ENCODE measurements at regions not wholly inside any gene's neighbourhood (a gene's known extent, or its start where the extent isn't known, plus 50 kb on each side); places are given as distances from the start of the nearest gene placed in this dataset.

- Histone ChIP-seq H3K9me3 (ENCODE audit: insufficient read depth, low read depth) (0 out of 2 replicates have a peak, but pooled peaks cover 6% of the 10 kb centered on the region), H3K9me2 (ENCODE audit: insufficient read depth) (no peaks in the 10 kb centered on the region), H3K4me3 (no peak overlapping the region), H3F3A (ENCODE audit: insufficient read depth, low read depth) (peaks cover 37% of the 10 kb centered on the region), H3K79me2 (ENCODE audit: low read depth) (no peaks in the 10 kb centered on the region), H4K20me1 (ENCODE audit: insufficient read depth) (no peaks in the 10 kb centered on the region), H3K4me2 (no peak overlapping the region), H3K36me3 (ENCODE audit: low read depth) (no peaks in the 10 kb centered on the region), H3K27me3 (ENCODE audit: insufficient read depth, low read depth) (no peaks in the 10 kb centered on the region), H3K27ac (no peak overlapping the region), H3K4me1 (replicated peaks; ENCODE audit: insufficient read depth) (peaks cover 50% of the 10 kb centered on the region), H2AFZ (no peak overlapping the region)
- no peak for TF ChIP-seq CTCF (conservative IDR thresholded peaks at IDR 0.05)
- no peak for TF ChIP-seq EZH2 (IDR thresholded peaks at IDR 0.05; ENCODE audit: low read depth)
- no TSS peak for BruUV-seq (replicated peaks)
- no peak for DNase-seq
- intact Hi-C loops (cut with micrococcal nuclease; ENCODE audit: unreplicated experiment) = loop anchor here (5.0 kb wide), 1 partner anchor 128 kb away; no protein-coding TSS in a partner anchor
- ChIA-PET POLR2A (ENCODE audit: unreplicated experiment) (no interaction called here), CTCF (no interaction called here)
These were observed 188.5 kb downstream of the FAM43A start for GRCh38 chr3:194874206-194874605.

GRCh38 chr3:194874783-194875182 lies 189.1 kb downstream of the FAM43A start:
- POLR2A ChIA-PET (ENCODE audit: unreplicated experiment) = no interaction called here

GRCh38 chr3:194875581-194876402 lies 190.1 kb downstream of the FAM43A start:
- peaks cover 26% of the 10 kb centered on the region for H3F3A ChIP-seq (ENCODE audit: insufficient read depth, low read depth)
- no peaks in the 10 kb centered on the region for H3K36me3 ChIP-seq (ENCODE audit: low read depth)
- 0 out of 2 replicates have a peak, but pooled peaks cover 6% of the 10 kb centered on the region for H3K9me3 ChIP-seq (ENCODE audit: insufficient read depth, low read depth)
- H3K4me2 ChIP-seq = no peak overlapping the region
- intact Hi-C loops (cut with micrococcal nuclease; ENCODE audit: unreplicated experiment) = no loop called here
- no peak overlapping the region for H3K27ac ChIP-seq
- BruUV-seq (replicated peaks) = no TSS peak
- ChIA-PET CTCF (interaction anchor here (0.7 kb wide), 1 partner anchor 72 kb away, joined by 13 read pairs; no protein-coding TSS in a partner anchor), POLR2A (ENCODE audit: unreplicated experiment) (interaction anchor here (0.7 kb wide), 1 partner anchor 188 kb away, joined by 3 read pairs; no protein-coding TSS in a partner anchor)
- TF ChIP-seq CTCF (conservative IDR thresholded peaks at IDR 0.05) = no peak
- no peak for TF ChIP-seq EZH2 (IDR thresholded peaks at IDR 0.05; ENCODE audit: low read depth)
- H2AFZ ChIP-seq = no peak overlapping the region
- no peaks in the 10 kb centered on the region for H3K79me2 ChIP-seq (ENCODE audit: low read depth)
- H3K27me3 ChIP-seq (ENCODE audit: insufficient read depth, low read depth) = no peaks in the 10 kb centered on the region
- no peaks in the 10 kb centered on the region for H3K9me2 ChIP-seq (ENCODE audit: insufficient read depth)
- H3K4me1 ChIP-seq (replicated peaks; ENCODE audit: insufficient read depth) = peaks cover 34% of the 10 kb centered on the region
- no peaks in the 10 kb centered on the region for H4K20me1 ChIP-seq (ENCODE audit: insufficient read depth)
- no peak overlapping the region for H3K4me3 ChIP-seq
- DNase-seq = no peak

More at GRCh38 chr3:194874783-194875182, 189.1 kb downstream of the FAM43A start:
- no TSS peak for BruUV-seq (replicated peaks)
- H3K36me3 ChIP-seq (ENCODE audit: low read depth) = no peaks in the 10 kb centered on the region
- H3K4me2 ChIP-seq = no peak overlapping the region
- intact Hi-C loops (cut with micrococcal nuclease; ENCODE audit: unreplicated experiment) = loop anchor here (5.0 kb wide), 1 partner anchor 128 kb away; no protein-coding TSS in a partner anchor
- H4K20me1 ChIP-seq (ENCODE audit: insufficient read depth) = no peaks in the 10 kb centered on the region
- peaks cover 44% of the 10 kb centered on the region for H3K4me1 ChIP-seq (replicated peaks; ENCODE audit: insufficient read depth)
- H3K9me2 ChIP-seq (ENCODE audit: insufficient read depth) = no peaks in the 10 kb centered on the region
- H3K4me3 ChIP-seq = no peak overlapping the region
- H3K27ac ChIP-seq = no peak overlapping the region
- no peak for TF ChIP-seq CTCF (conservative IDR thresholded peaks at IDR 0.05)
- TF ChIP-seq EZH2 (IDR thresholded peaks at IDR 0.05; ENCODE audit: low read depth) = no peak
- no peaks in the 10 kb centered on the region for H3K27me3 ChIP-seq (ENCODE audit: insufficient read depth, low read depth)
- peaks cover 36% of the 10 kb centered on the region for H3F3A ChIP-seq (ENCODE audit: insufficient read depth, low read depth)
- no peak overlapping the region for H2AFZ ChIP-seq
- CTCF ChIA-PET = no interaction called here
- H3K79me2 ChIP-seq (ENCODE audit: low read depth) = no peaks in the 10 kb centered on the region
- 0 out of 2 replicates have a peak, but pooled peaks cover 6% of the 10 kb centered on the region for H3K9me3 ChIP-seq (ENCODE audit: insufficient read depth, low read depth)
- DNase-seq = no peak
